H9 (cell line): ENCODE measurements at regions not wholly inside any gene's neighbourhood (a gene's known extent, or its start where the extent isn't known, plus 50 kb on each side); places are given as distances from the start of the nearest gene placed in this dataset.

ENCODE experiments used
- DNase-seq: peaks from one replicate; pipeline ENCODE4 v3.0.0-alpha.2; 2017
- H2AFZ ChIP-seq: one replicate; pipeline ENCODE4 v1.6.1; 2013; ENCODE audit warnings: mild to moderate bottlenecking, low read length, control low read depth, moderate library complexity
- H2AK5ac ChIP-seq: 2 replicates; pipeline ENCODE4 v1.6.1; 2013; ENCODE audit warnings: low read length, control low read depth, mixed read lengths; ENCODE audit not compliant: insufficient read length
- H2BK120ac ChIP-seq: one replicate; pipeline ENCODE4 v1.6.1; 2013; ENCODE audit warnings: low read depth, mild to moderate bottlenecking, low read length, control low read depth, inconsistent platforms; ENCODE audit not compliant: poor library complexity, severe bottlenecking
- H2BK12ac ChIP-seq: 2 replicates; pipeline ENCODE4 v1.6.1; 2013; ENCODE audit warnings: low read length, control low read depth, mixed read lengths, low read depth; ENCODE audit not compliant: insufficient read length
- H2BK15ac ChIP-seq: 2 replicates; pipeline ENCODE4 v1.6.1; 2013; ENCODE audit warnings: low read depth, low read length, control low read depth
- H2BK20ac ChIP-seq: one replicate; pipeline ENCODE4 v1.6.1; 2013; ENCODE audit warnings: low read depth, mild to moderate bottlenecking, low read length, control low read depth, inconsistent platforms; ENCODE audit not compliant: poor library complexity, severe bottlenecking
- H2BK5ac ChIP-seq: 2 replicates; pipeline ENCODE4 v1.6.1; 2013; ENCODE audit warnings: low read length, control low read depth, mixed read lengths; ENCODE audit not compliant: insufficient read length
- H3K14ac ChIP-seq: 2 replicates; pipeline ENCODE4 v1.6.1; 2013; ENCODE audit warnings: low read length, control low read depth; ENCODE audit not compliant: insufficient read depth
- H3K18ac ChIP-seq: 2 replicates; pipeline ENCODE4 v1.6.1; 2013; ENCODE audit warnings: low read depth, mild to moderate bottlenecking, mixed read lengths, low read length, control low read depth; ENCODE audit not compliant: insufficient read length
- H3K23ac ChIP-seq: 2 replicates; pipeline ENCODE4 v1.6.1; 2013; ENCODE audit warnings: low read length, control low read depth, mixed read lengths, low read depth; ENCODE audit not compliant: insufficient read length
- H3K23me2 ChIP-seq: 2 replicates; pipeline ENCODE4 v1.6.1; 2013; ENCODE audit warnings: low read depth, mild to moderate bottlenecking, mixed read lengths, low read length, control low read depth; ENCODE audit not compliant: insufficient read length, poor library complexity, severe bottlenecking
- H3K27ac ChIP-seq: 2 replicates; pipeline ENCODE4 v1.5.1; 2013; ENCODE audit warnings: low read length, control low read depth, mixed read lengths, low read depth; ENCODE audit not compliant: insufficient read length
- H3K27me3 ChIP-seq: 2 replicates; pipeline ENCODE4 v1.6.1; 2013; ENCODE audit warnings: low read length, control low read depth, inconsistent platforms; ENCODE audit not compliant: insufficient read depth
- H3K4ac ChIP-seq: 2 replicates; pipeline ENCODE4 v1.6.1; 2013; ENCODE audit warnings: low read depth, mild to moderate bottlenecking, control low read depth, inconsistent platforms, low read length, moderate library complexity
- H3K4me1 ChIP-seq: 2 replicates; pipeline ENCODE4 v1.6.1; 2013; ENCODE audit warnings: low read length, control low read depth, inconsistent platforms; ENCODE audit not compliant: insufficient read depth
- H3K4me2 ChIP-seq: 2 replicates; pipeline ENCODE4 v1.6.1; 2013; ENCODE audit warnings: low read length, control low read depth, mixed read lengths; ENCODE audit not compliant: insufficient read length, insufficient read depth
- H3K56ac ChIP-seq: 2 replicates; pipeline ENCODE4 v1.6.1; 2013; ENCODE audit warnings: low read depth, mild to moderate bottlenecking, mixed read lengths, low read length, control low read depth; ENCODE audit not compliant: insufficient read length
- H3K79me1 ChIP-seq: 2 replicates; pipeline ENCODE4 v1.6.1; 2013; ENCODE audit warnings: low read depth, mild to moderate bottlenecking, moderate library complexity, low read length, control low read depth, inconsistent platforms; ENCODE audit not compliant: insufficient read depth, poor library complexity, severe bottlenecking
- H3K79me2 ChIP-seq: 2 replicates; pipeline ENCODE4 v1.6.1; 2013; ENCODE audit warnings: low read length, control low read depth, inconsistent platforms; ENCODE audit not compliant: insufficient read depth
- H3K9ac ChIP-seq: 2 replicates; pipeline ENCODE4 v1.6.1; 2013; ENCODE audit warnings: low read length, control low read depth, mixed read lengths; ENCODE audit not compliant: insufficient read length; ENCODE audit errors: extremely low read depth
- H3K9me3 ChIP-seq: one replicate; pipeline ENCODE4 v1.6.1; 2013; ENCODE audit warnings: low read depth, low read length, inconsistent platforms; ENCODE audit not compliant: control insufficient read depth
- H3T11ph ChIP-seq: one replicate; pipeline ENCODE4 v1.6.1; 2013; ENCODE audit warnings: mild to moderate bottlenecking, low read length, control low read depth, inconsistent platforms
- H4K20me1 ChIP-seq: one replicate; pipeline ENCODE4 v1.6.1; 2013; ENCODE audit not compliant: control insufficient read depth, insufficient read length, insufficient read depth
- H4K5ac ChIP-seq: 2 replicates; pipeline ENCODE4 v1.6.1; 2013; ENCODE audit warnings: low read depth, mild to moderate bottlenecking, mixed read lengths, low read length, control low read depth; ENCODE audit not compliant: insufficient read length
- H4K8ac ChIP-seq: replicated peaks from 2 replicates; pipeline ENCODE4 v1.6.1; 2013; ENCODE audit warnings: low read length, control low read depth, mixed read lengths, low read depth; ENCODE audit not compliant: insufficient read length
- H4K91ac ChIP-seq: 2 replicates; pipeline ENCODE4 v1.6.1; 2013; ENCODE audit warnings: low read depth, mild to moderate bottlenecking, moderate library complexity, mixed read lengths, low read length, control low read depth; ENCODE audit not compliant: insufficient read length
- H3K27ac Mint-ChIP-seq, 3 experiments: 2 replicates in 2 of 3; 3 replicates in 1 of 3; pipeline ENCODE4 v1.8.0; 2020 to 2021; ENCODE audit warnings: mixed read lengths in 3 of 3, mild to moderate bottlenecking in 1 of 3, moderate library complexity in 1 of 3
- H3K27me3 Mint-ChIP-seq: 2 replicates; pipeline ENCODE4 v1.8.0; 2021; ENCODE audit warnings: low read depth, mild to moderate bottlenecking, moderate library complexity, mixed read lengths
- H3K36me3 Mint-ChIP-seq, 3 experiments: 2 replicates in 2 of 3; 3 replicates in 1 of 3; pipeline ENCODE4 v1.8.0; 2020 to 2021; ENCODE audit warnings: low read depth in 3 of 3, mixed read lengths in 3 of 3; ENCODE audit not compliant: insufficient read depth in 1 of 3
- H3K4me1 Mint-ChIP-seq, 2 experiments: 2 replicates each; pipeline ENCODE4 v1.8.0; 2020; ENCODE audit warnings: mixed read lengths in 2 of 2
- H3K4me3 Mint-ChIP-seq, 2 experiments: 2 replicates in 1 of 2; 3 replicates in 1 of 2; pipeline ENCODE4 v1.8.0; 2020 to 2021; ENCODE audit warnings: mild to moderate bottlenecking in 2 of 2, mixed read lengths in 2 of 2, moderate library complexity in 1 of 2
- H3K9me3 Mint-ChIP-seq, 2 experiments: 2 replicates in 1 of 2; 3 replicates in 1 of 2; pipeline ENCODE4 v1.8.0; 2020; ENCODE audit warnings: mild to moderate bottlenecking in 2 of 2, mixed read lengths in 2 of 2, moderate library complexity in 1 of 2
- WGBS: extraction: QIAGEN DNeasy Blood & Tissue Kit; methylation state at CpG from one replicate; pipeline ENCODE4 v1.1.7; 2013; ENCODE audit warnings: missing lambda C conversion rate, low lambda C conversion rate, mixed read lengths; ENCODE audit not compliant: insufficient read length; ENCODE audit errors: extremely low coverage; 5-methylcytosine and 5-hydroxymethylcytosine counted together
- TF ChIP-seq, protein P1 (sequence below): fragments of 200-600 bp; sonication (generic); conservative IDR thresholded peaks from 3 replicates; pipeline ENCODE4 v1.8.0; 2021; ENCODE audit warnings: antibody characterized with exemption, mild to moderate bottlenecking

DNA sequence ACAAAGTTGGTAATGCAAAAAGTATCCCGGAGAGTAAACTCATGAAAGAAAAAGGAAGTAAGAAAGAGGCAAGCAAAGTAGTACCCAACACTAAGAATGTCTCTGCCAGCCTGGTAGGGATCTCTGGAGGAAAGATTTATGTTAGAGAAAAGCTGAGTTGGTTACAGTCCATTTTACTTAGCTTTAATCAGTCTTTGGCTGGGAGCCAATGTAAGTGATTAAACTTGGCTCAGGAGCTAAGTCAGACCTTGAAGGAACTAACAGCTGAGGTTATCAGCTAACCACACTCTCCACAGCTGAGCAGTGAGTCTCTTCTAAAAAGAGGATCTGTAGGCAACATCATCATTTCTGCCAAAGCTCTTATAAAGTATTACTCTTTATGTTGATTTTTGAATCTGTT lies 148.0 kb downstream of the ANKRD7 start:
- no peak overlapping the region for H2BK15ac ChIP-seq
- H4K8ac ChIP-seq, result no peak overlapping the region
- no peak overlapping the region for H3K9ac ChIP-seq
- no peak for DNase-seq
- Mint-ChIP-seq H3K4me3 (no peak overlapping the region), H3K27me3 (no peaks in the 10 kb centered on the region), H3K9me3 (no peaks in the 10 kb centered on the region), H3K36me3 (no peaks in the 10 kb centered on the region), H3K4me1 (no peaks in the 10 kb centered on the region), H3K27ac (no peak overlapping the region)
- H3K4me2 ChIP-seq, result no peak overlapping the region
- no peaks in the 10 kb centered on the region for H3K79me2 ChIP-seq
- H3K27ac ChIP-seq, result no peak overlapping the region
- no peaks in the 10 kb centered on the region for H3K23me2 ChIP-seq
- no peaks in the 10 kb centered on the region for H3K9me3 ChIP-seq
- TF ChIP-seq, protein P1, sequence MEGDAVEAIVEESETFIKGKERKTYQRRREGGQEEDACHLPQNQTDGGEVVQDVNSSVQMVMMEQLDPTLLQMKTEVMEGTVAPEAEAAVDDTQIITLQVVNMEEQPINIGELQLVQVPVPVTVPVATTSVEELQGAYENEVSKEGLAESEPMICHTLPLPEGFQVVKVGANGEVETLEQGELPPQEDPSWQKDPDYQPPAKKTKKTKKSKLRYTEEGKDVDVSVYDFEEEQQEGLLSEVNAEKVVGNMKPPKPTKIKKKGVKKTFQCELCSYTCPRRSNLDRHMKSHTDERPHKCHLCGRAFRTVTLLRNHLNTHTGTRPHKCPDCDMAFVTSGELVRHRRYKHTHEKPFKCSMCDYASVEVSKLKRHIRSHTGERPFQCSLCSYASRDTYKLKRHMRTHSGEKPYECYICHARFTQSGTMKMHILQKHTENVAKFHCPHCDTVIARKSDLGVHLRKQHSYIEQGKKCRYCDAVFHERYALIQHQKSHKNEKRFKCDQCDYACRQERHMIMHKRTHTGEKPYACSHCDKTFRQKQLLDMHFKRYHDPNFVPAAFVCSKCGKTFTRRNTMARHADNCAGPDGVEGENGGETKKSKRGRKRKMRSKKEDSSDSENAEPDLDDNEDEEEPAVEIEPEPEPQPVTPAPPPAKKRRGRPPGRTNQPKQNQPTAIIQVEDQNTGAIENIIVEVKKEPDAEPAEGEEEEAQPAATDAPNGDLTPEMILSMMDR, result no peak
- no peak overlapping the region for H3K4ac ChIP-seq
- H3K23ac ChIP-seq, result no peak overlapping the region
- H3K18ac ChIP-seq, result no peak overlapping the region
- no peak overlapping the region for H2BK12ac ChIP-seq
- no peak overlapping the region for H2BK20ac ChIP-seq
- no peaks in the 10 kb centered on the region for H3K4me1 ChIP-seq
- H4K5ac ChIP-seq, result no peak overlapping the region
- H2BK120ac ChIP-seq, result no peak overlapping the region
- WGBS, result no CpG with 5 or more reads among the region's 1 CpG
- H2AFZ ChIP-seq, result no peak overlapping the region
- H3T11ph ChIP-seq, result no peak overlapping the region
- H3K27me3 ChIP-seq, result no peaks in the 10 kb centered on the region
- H3K79me1 ChIP-seq, result no peaks in the 10 kb centered on the region
- no peak overlapping the region for H2BK5ac ChIP-seq
- H4K91ac ChIP-seq, result no peak overlapping the region
- no peak overlapping the region for H3K14ac ChIP-seq
- H2AK5ac ChIP-seq, result no peak overlapping the region
- H3K56ac ChIP-seq, result no peak overlapping the region
- no peaks in the 10 kb centered on the region for H4K20me1 ChIP-seq
